ENCODE measurements at regions not wholly inside any gene's neighbourhood (a gene's known extent, or its start where the extent isn't known, plus 50 kb on each side); places are given as distances from the start of the nearest gene placed in this dataset.

DNA sequence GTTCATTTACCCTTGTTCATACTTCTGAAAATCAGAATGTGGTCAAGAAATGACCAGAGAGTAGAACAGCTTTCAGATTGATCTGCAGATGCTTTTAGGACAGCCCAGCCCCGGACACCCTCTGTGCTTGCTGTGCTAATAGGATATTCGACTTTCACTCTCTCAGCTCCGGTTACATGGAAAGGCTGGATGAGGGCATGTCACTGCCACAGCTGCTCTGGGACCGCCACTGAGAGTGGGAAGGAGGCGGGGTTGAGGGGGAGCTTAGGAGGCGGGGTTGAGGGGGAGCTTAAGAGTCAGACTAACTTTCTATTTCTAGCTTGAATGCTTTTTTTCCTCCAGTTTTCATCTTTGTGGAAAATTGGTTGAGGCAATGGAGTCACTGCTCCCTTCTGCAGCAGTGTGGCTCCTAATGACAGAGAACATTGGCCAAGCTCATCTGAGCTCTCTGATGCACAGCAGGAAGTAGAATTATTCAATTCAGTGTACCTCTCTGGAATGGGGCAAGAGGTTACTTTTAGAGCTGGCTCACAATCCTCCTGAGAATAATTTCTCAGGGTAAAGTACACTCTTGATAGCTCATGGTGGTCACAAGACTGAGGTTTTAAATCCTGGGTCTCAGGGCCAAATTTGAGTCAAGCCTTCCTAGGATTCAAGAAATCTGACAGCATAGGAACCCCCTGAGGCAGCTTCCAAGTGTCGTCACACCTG lies 74.6 kb upstream of the NPAS1 start:
- DNase-seq (ENCODE audit: low read depth in 3 of 3) = no peak

DNA sequence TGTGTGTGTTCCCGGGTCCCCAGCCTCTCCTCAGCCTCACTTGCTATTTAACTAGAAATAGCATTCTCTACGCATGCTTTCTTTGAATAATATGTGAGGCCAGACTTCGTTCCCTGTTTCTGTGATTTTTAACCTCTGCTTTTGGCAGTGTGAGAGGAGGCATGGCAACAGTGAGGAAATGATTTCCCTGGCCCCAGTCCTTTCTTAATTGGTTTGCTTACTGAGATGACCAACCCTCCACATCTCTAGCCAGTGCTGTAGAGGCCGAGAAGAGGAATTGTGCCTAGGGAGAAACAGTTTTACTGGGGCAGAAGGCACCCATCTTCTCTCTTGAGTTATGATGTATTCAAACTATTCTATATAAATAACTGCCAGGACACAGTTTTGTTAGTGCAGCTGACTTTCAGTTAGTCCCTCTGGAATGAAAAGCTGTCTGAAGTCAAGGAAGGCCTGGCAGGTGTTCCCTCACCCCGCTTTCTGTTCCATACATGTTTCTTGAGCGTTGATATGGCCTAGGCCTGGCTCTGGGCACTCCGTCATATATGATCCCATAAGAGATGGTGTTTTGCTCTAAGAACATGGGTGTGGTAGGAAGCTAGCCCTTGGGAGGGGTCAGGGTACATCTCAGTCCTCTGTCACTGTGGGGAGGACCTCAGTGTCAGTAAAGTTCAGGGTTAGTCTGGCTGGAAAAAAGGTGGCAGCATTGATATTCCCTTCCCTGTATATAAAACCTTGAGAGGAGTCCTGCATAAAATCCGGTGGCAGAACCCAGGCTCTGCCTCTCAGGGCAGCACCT lies 73.7 kb upstream of the NPAS1 start:
- no peak for DNase-seq (ENCODE audit: low read depth in 3 of 3)

DNA sequence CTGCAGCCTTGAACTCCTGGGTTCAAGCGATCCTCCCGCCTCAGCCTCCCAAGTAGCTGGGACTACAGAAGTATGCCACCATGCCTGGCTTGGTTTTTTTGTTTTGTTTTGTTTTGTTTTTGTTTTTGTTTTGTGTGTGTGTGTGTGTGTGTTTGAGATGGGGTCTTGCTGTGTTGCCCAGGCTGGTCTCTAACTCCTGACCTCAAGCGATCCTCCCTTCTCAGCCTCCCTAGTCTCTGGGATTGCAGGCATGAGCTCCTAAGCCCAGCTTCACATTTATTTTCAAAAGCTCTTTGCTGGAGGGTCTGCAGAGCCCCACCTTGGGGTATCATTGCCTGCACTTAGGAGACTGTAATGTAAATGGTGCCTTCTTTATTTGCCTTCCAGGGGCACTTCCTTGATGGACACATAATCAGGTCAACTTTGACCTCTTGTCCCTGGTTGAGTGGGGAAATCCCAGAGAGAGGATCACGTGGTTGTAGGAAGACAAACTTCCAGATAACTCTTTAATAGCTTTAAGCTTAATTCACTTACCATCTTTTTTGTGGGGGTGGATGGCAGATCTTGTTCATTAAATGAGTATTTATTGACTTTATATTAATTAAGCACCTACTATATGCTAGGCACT lies 72.9 kb upstream of the NPAS1 start:
- no peak for DNase-seq (ENCODE audit: low read depth in 3 of 3)

DNA sequence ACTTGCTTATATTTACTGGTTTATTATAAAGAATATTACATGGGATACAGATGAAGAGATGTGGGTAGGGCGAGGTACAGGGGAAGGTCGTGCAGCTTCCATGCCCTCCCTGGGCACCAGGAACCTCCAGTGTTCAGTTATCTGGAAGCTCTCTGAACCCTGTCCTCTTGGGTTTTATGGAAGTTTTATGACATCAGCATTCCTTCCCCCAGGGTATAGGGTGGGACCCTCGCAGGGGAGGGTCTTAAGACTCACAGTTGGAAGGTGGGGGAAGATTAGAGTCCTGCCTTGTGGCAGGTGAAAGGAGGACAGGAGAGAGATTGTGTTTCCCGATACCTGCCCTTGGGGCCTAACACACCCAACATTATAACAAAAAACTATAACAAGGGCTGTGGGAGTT lies 71.8 kb upstream of the NPAS1 start:
- no peak for DNase-seq (ENCODE audit: low read depth in 3 of 3)

DNA sequence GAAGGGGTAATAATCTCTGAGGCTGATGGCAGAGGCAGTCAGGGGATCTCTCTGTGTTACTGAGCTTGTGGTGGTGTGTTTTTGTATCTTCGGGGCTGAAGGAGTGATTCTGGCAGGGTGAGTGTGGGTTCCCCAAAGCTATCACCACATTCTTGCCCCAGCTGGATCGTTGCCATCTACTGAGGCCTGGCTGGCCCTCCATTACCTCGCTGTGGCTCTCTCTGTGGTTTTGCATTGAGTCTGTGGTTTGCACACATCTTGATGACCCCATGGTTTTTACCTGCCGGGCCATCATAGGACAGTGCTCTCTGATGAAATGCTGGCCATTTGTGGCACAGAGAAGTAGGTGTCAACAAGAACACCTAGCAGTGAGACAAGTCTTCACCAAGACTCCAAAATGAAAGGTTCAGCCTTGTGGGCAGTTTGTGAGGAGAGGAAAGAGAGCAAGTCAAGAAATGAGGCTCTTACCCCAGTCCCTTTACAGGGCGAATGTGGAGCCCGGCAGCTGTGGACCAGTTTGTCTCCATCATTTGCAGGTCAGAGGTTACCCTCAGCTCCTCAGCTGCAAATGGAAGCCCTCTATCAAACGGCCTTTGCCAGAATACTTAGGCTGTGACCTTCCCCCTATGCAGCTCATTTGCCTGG lies 69.0 kb upstream of the NPAS1 start:
- DNase-seq (ENCODE audit: low read depth in 3 of 3) = no peak

DNA sequence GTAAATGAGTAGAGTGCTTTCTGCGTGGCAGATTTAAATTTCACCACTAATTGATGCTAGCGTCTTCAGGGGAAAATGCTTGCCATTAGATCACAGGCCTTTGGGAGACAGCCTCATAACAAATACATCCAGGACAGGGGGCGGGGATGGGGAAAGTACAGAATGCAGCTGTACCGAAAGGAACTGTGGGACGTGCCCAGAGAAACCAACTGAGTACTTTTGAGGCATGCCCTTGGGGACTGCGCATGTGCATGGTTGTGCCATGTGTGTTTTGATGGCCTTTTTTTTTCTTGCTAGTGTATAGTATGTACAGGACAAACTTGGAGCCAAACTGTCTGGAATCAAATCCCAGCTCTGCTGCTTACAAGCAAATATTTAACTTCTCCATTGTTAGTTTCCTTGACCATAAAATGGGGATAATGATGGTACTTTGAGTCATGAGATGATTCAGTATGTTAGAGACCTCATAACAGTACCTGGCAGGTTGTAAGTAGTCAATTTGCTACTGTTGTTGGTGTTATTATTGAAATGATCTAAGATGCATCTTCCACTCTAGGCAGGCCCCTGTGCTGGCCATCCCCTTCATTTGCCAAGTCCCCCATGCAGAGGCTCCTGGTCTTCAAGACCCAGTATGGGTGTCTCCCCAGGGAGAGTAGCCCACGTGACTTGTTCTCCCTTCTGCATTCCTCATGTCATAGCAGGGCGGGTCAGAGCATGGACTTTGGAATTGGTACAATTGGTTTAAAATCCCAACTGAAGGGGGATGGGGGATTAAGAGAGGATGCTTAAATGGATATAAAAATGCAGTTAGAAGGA lies 68.3 kb upstream of the NPAS1 start:
- peak in 1 of 3 experiments; percentile 19 for DNase-seq (ENCODE audit: low read depth in 3 of 3)

DNA sequence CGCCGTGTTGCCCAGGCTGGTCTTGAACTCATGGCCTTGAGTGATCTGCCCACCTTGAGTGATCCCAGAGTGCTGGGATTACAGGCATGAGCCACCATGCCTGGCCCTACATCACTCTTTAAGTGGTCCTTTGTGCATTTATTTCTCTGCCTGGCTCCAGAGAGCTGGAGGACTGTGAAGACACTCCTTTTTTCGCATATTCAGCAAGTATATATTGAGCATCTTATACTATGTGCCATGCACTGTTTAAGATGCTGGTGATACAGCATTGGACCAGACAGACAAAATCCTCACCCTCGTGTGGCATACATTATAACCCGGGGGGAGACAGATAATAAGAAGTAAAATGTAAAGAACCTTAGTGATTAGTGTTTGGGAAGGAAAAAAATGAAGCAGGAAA lies 66.8 kb upstream of the NPAS1 start:
- DNase-seq (ENCODE audit: low read depth in 3 of 3) = no peak

DNA sequence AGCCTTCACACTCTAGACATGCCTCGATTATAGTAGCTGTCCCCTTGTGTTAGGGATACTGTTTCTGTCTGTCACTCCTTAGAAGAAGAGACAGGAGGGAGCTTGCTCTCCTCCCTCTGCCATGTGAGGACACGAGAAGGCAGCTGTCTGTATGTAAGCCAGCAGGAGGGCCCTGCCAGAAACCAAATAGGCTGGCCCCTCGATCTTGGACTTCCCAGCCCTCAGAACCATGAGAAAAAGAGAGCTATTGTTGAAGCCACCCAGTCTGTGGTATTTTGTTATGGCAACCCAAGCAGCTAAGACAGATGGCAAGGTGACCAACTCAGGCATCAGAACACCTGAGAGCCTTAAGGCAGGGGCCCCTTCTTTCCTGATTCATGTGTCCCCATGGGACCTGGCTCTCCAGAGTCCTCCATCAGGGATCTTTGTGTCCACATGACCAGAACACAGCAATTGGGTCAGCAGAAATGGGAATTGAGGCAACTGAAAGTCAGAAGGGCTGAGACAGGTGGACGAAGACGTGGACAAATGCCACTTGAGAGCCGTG lies 65.6 kb upstream of the NPAS1 start:
- no peak for DNase-seq (ENCODE audit: low read depth in 3 of 3)

DNA sequence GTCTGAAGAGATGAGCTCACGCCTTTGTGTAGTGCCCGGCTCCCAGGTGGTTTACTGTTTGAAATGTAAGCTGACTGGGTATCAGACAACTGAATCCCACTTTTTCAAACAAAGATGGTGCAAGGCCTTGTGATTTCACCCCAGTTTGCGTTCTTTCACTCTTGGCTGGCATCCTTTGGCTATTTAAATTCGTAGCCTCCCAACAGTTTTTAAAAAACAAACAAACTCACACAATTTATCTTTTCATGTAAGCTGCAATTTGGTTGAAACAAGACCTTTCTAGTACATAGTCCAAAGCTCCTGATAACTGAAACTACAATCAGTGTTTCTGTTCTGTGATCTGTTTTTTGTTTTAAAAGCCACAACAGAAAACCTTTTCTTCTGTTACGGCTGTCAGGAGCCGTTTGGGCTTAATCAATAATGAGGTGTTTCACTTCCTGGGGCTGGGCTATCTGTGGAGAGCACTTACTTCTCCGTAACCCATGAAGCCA lies 65.1 kb upstream of the NPAS1 start:
- DNase-seq (ENCODE audit: low read depth in 3 of 3) = no peak

DNA sequence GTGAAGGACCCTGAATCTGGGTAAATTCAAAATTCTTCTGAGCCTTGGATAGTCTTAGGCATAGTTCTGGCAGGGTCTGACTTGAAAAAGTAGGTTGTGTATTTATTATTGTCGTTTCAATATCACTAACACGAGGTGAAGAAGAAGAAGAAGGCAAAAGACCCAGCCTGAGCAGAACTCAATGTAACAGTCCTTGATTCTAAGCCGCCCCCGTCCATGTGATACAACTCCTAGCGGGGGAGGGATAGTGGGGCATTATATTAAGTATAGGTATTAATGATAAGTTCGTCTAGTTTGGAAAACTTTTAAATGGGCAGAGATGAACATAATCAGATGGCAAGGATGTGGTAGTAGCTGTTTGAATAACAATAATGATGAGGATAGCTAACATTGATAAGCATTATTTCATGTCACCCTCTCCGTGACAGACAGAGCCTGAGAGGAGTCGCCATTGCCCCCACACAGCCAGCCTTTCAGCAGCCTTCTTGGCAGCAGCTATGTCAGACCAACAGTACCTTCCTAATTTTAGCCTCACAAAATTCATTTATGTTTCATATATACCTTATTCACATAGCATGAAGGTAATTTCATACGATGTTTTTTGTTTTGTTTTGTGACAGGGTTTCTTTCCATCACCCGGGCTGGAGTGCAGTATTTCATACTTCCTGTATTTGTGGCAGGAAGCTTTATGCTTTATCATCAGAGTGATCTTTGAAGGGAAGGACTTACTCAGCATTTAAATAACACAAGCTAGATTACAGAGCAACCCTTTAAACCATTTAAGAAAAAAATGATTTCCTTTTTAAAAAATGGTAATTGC lies 64.4 kb upstream of the NPAS1 start:
- DNase-seq (ENCODE audit: low read depth in 3 of 3) = no peak

DNA sequence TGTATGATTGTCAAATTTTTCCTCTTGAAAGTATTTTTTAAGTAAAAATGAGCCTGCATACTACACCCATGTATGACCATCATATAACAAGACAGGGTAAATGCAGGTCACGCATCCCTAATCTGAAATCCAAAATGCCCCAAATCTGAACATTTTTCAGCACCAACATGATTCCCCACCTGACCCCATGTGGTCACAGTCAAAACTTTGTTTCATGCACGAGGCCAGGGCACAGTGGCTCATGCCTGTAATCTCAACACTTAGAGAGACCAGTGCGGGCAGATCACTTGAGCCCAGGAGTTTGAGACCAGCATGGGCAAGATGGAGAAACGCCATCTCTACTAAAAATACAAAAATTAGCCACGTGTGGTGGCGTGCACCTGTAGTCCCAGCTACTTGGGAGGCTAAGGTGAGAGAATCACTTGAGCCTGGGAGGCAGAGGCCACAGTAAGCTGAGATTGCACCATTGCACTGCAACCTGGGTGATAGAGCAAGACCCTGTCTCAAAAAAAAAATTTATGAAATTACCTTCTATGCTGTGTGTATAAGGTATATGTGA lies 63.7 kb upstream of the NPAS1 start:
- DNase-seq (ENCODE audit: low read depth in 3 of 3) = no peak

DNA sequence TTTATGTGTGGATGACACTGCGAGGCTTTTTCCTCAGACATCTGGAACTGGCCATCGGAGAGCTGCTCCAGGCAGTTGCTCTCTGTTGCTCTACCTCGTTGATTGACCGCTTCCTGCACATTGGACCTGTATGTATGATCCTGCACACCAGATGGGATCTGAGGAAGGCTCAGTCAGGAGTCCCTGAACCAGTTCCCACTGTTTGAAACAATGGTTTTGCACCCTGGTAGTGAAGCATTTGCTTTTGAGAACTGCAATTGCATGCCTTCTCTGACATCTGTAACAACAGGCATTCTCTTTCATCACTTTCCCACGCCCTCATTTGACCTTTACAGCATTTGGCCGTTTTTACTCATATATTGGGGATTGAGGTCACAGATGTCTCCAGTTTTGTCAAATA lies 61.1 kb upstream of the NPAS1 start:
- DNase-seq (ENCODE audit: low read depth in 3 of 3) = no peak

DNA sequence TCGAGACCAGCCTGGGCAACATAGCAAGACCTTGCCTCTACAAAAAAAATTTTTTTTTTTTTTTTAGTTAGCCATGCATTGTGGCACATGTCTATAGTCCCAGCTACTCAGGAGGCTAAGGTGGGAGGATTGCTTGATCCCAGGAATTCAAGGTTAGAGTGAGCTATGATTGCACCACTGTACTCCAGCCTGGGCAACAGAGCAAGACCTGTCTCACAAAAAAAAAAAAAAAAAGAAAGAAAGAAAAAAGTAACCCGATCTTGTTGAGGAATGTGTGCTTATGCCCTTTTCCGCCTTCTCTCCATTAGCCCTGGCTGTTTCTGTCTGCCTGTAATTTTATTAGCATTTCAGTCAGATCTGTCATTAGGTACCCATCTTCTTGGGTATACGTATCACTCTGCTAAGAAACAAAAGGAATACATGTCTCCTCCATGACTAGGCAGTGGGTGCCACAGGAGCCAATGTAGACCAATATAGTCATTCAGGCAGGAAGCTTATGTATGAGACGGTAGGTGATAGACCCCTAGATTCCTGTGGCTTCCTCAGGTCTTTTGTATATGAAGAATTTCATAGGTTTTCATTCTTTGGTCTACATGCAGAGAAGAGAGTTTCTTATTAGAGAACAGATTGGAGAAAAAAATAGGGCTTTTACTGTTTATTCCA lies 59.6 kb upstream of the NPAS1 start:
- no peak for DNase-seq (ENCODE audit: low read depth in 3 of 3)

DNA sequence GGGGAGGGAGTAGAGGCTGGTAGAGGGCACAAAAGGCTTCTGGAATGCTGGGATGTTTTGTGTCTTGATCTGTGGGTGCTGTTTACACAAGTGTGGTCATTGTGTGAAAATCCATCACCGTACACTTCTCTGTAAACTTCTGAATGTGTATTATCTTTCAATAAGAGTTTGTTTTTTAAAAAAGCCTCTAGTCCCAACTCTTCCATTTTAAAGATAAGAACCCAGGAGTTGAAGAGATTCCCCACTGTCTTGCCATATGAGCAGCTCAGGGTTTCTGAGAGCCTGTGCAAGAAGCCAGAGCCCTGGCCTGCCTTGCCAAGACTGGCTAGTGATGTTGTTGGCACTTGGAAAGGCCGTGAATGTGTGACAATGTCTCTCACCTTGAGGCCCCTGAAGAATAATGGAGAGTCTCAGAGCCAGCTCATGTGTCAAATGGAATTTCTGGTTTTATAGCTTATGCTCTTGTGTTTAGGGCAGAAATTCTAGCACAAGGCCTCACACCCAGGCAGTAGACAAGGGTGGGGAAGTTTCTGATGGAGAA lies 57.5 kb upstream of the NPAS1 start:
- DNase-seq (ENCODE audit: low read depth in 3 of 3) = no peak

DNA sequence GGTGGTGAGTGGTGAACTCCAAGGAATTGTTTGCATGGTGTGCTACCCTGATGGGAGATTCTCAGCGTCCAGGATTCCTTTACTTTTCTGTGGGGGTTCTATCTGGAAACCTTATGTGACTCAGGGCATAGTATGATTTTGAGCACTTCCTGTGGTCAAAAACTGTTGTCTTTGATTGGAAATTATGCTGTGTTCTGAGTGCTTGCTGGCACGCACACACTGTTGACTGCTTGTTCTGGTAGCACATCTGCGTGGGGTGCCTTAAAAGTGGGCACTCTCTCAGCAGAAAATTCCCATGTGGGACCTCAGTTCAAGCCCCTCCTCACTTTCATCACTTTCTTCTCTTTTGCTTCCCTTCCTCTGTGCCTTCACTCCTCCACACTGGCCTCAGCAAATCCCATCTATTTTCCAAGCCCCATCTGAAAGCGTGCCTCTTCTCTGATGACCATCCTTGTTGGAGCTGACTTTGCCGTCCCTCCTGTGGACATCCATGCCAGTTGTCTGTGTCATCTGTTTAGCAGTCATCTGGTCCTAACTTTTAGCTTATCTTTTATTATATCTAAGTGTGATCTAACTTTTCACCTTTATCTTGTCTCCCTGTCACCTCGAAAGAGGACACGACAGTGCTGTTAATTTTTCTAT lies 56.4 kb upstream of the NPAS1 start:
- no peak for DNase-seq (ENCODE audit: low read depth in 3 of 3)

DNA sequence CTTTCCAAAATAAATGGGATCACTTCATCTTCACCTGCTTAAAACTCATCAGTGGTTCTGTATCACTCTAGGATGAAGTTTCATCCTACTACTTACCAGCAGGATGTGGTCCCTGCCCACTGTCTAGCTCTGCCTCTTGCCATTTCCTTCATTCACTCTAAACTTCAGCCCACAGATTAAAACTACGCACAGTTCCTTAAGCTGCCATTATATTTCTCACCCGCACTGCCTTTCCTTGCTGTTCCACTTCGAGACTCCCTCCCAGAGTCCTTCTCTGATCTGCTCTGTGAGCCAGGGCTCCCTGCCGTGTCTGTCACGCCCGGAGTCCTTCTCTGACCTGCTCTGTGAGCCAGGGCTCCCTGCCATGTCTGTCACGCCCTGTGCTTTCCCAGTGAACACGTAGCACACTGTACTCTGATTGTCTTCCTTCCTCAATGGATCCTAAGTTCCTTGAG lies 52.0 kb upstream of the NPAS1 start:
- no peak for DNase-seq (ENCODE audit: low read depth in 3 of 3)

All from stimulated activated CD4-positive, alpha-beta T cell treated with anti-CD3 and anti-CD28 coated beads, TNF-alpha, amount 100 ng/mL, for 24 hours (primary cell).